HG02852 (cell line): ENCODE measurements at regions not wholly inside any gene's neighbourhood (a gene's known extent, or its start where the extent isn't known, plus 50 kb on each side); places are given as distances from the start of the nearest gene placed in this dataset.

ENCODE experiments used
- ATAC-seq: cut with Tn5 transposase; IDR thresholded peaks from one replicate; pipeline ENCODE4 v1.9.1; 2021; ENCODE audit warnings: mild to moderate bottlenecking, moderate library complexity; ENCODE audit not compliant: unreplicated experiment

DNA sequence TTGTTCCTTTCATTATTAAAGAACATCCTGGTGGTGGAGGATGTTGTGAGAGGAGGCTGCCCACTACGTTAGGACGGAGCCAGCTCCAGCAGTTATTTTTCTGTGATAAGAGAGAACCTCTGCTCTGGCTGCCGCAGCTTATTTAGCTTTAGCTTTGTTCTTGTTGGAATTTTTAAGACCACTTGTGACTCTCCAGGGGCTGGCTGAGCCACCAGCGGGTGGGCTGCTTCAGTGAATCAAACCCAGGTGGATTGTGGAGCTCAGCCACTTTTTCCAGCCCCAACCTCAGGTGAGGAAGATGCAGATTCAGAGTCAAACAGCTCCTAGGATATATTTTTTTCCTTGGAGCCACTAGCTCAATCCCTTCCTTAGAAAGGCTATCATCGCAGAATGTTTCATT, 83.1 kb upstream of the CTTNBP2NL start:
- ATAC-seq: no peak

DNA sequence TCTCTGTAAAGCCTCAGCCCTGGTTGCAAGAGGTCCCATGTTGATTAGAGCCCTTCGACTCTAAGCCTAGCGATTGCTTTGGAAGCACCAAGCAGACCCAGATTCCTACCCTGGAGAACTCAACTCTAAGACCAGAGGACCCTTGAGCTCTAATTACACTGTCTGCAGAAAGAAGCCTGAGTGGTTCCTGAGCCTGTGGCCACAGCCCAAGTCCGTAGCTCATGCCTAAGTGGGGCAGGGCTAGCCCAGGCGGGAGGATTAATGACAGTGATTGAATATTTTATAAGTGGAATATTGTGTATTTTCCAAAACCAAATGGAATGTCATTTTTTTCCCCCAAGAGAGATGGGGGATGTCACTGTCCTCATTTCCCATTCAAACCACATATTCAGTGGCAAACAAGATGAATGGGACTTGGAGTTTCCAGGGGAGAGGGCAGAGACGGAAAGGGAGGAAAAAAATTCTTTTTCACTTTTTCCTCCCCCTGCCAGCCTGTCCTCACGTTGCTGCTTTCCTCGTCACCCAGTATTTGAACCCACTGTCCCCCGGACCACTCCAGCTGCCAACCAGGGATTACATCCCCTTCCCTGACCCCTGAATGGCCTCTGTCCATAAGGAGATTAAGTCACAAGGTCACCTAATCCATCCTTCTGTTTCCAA, 79.6 kb upstream of the CTTNBP2NL start:
- ATAC-seq: no peak

DNA sequence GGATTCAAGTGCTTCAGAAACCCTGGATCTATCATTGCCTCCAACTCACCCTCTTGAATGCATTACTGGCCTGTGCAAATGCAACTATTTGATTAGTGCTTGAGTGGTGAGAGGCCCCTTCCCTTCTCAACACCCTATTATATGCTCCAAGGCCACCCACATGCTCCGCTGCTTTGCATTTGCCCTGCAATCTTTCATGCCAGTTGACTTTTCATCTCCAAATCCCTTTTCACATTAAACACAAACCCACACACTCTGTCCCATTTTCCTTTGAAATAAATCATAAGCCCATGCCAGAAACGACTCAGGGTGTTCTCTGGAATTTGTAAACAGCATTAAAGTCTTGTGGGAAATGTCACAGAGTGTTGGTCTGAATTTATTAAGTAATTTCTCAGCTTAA, 78.9 kb upstream of the CTTNBP2NL start:
- ATAC-seq: no peak

DNA sequence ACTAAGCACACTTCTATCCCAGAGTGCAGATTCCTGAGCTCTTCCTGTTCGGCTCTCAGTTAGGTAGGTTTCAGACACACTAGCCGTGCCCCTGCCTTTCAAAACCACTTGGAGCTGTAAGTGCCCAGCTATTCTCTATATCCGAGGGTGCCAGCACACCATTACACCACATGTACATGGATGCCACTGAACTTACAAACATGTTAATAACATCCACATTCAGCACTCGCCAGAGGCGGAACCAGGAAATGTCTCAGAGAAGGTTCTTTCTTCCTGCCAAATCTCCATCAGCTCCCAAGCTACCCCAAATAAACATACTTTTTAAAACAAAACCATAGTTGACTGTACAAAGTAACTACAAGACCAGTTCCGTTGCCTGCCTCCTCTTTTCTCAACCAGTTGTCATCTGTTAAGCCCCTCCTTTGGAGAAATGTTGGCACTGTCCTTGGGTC, 78.4 kb upstream of the CTTNBP2NL start:
- ATAC-seq: no peak

DNA sequence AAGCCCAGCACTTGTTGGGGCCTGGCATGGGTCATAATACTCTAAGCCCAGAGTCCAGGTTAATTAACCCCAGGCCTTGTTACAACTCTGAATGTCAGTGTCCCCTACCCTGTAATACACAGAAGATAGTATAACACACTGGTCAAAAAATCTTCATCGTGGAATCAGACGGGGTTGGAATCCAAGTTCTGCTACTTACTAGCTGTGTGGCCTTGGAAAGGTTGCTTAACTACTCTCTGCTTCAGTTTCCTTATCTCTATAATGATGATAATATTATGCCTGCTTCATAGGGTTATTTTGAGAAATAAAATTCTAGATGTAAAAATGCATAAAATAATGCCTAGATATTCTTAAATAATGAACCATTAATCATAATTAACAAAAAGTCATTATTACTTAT, 77.8 kb upstream of the CTTNBP2NL start:
- ATAC-seq: no peak

DNA sequence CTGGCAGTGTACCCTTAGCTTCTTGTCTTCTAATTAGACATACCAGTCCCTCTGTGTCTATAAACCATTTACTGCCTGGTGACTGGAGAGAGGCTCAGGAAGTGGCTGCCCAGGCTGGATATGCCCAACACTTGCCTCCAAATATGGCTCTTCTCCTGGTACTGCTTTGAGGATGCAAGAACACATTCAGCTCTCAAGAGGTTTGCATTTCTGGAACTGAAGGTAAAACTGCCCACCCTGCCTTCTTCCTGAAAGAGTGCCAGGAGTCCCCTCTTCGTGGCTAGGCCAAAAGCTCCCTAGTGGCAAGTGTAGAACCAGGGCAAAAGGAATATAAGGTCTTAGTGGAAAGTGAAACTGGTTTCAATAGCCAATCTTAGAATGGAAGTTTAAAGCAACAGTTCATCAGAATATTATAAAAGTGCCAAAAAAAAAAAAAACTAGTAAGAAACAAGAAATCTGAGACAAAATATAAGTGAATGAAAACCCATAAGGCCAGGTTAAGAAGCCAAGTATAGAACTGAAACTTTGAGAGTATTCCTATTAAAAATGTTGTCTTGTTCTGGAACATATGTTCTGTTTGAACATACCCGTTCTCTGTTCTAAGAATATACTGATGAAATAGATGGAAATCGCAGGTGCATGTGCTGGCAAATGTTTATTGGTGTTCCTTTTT, 77.2 kb upstream of the CTTNBP2NL start:
- no peak for ATAC-seq

DNA sequence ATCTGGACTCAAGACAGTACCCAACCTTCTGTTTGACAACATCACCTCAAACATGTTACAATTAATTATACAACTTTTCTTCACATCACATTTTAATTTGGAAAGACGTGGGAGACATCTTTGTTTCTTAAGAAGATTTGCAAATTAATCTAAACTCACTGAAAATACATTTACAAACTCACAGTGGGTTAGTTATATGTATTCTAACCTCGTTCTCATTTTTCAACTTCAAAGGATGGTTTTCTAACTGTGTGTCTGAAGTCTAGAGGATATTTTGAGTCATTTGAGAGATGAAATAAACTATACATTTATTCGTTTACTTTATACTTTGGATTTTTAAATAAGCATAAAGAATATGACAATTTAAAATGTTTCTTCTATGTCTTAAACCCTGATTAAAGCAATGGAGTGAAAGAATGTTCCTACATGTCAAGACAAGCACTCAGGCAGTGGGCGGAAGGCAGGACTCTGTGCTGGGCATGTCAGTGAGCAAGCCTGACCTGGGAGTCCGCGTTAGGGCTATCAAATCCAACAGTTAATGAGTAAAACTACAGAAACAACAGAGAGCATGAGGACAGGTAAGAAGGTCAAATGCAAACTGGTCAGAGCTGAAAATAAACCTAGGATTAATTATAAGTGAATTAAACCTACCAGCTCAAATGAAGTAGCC, 76.5 kb upstream of the CTTNBP2NL start:
- no peak for ATAC-seq

DNA sequence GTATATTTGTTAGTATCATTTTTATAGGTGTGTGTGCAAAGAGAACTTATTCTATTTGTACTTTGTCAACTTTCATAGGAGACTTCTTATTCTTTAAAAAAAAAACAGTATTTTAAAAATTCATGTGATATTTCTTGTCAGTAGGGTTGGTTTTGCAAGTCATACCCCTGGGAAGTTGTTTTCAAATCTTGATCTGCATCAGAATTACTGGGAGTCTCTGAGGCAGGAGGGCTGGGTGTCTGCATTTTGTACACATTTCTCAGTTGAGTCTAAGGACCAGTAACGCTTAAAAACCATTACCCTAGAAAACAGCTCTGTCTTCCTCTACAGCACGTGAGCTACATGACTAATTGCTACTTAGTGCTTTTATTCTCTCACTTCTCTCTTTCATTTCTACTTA, 76.0 kb upstream of the CTTNBP2NL start:
- ATAC-seq: no peak

DNA sequence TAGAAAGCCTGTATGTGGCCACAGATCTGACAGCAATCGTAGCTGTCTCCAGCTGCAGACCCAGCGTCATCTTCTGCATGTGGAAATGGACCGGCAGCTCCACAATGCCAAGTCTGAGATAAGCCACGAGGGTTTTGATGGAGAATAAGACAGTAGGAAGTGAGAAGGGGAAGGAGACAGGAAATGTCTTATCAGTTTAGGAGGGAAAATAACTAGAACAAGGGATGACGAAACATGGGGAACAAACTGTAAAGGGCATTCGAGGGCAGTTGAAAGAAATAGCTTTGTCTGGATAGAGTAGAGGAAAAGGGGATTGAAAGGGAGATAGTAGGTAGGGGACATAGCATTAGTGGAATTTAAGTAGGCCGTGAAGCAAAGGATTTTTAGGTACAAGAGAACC, 74.0 kb upstream of the CTTNBP2NL start:
- no peak for ATAC-seq

DNA sequence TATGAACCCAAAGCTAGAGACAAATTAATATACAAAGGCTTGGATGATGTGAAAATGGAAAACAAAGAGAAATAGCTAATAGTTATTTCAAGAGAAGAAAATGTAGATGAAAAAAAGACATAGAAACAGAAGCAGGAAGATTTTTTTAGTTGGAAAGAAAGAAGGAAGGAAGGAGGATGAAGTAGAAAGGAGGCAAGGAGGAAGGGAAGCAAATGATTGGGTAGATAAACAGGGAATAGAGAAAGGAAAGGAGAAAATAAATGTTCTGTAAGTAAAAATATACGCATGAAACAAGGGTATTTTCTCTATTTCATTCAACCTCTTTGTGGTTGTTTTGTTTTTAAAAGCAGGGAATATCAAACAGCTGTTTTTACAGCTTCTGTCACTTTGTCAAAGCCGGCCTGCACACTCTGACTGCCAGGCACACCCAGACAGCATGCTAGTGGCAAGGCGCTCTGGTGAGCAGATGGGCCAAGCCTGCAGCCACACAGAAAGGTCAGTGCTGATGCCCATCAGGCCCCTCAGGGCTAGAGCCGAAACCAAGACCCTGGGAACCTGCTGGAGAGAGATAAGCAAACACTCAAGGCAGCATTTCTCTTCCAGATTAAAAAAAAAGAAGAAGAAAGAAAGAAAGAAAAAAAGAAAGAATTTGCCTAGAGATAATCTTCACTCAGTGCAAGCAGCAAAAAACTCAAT, 72.9 kb upstream of the CTTNBP2NL start:
- no peak for ATAC-seq

DNA sequence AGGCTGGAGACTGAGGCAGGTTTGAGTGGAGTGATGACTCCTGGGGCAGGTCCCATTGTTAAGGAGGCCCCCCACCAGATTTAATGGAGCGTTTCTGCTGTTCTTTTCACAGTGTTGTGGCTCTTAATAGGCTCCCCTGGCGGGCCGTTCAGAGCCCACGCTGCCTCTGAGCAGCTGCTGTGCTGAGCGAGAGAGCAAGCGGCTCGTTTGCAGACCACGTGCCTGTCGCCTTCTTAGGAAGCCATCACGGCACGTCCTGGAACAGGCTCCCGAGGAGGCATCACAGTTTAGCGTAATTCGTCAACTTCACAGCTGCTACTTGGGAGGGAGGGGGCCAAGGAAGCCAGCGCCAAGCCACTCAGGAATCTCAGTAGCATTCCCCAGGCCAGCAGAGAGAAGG, 70.5 kb upstream of the CTTNBP2NL start:
- no peak for ATAC-seq

DNA sequence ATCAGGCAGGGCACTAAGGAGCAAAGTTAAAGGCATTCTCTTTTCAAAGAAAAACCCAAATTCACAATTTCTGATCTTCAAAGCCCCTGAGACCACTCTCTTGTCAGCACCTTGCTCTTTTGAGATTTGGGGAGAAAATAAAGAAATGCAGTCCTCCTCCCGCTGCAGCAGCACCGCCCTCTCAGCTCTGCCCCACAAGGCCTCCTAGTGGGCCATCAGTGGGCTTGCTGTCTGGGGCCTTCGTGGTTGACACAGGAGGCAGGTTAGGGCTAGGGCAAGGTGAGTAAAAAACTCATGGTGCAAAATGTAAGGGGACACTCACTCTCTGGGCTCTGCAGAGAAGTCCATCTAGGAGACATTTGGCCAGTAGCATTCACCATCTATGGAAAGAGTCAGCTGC, 67.4 kb upstream of the CTTNBP2NL start:
- ATAC-seq: no peak

DNA sequence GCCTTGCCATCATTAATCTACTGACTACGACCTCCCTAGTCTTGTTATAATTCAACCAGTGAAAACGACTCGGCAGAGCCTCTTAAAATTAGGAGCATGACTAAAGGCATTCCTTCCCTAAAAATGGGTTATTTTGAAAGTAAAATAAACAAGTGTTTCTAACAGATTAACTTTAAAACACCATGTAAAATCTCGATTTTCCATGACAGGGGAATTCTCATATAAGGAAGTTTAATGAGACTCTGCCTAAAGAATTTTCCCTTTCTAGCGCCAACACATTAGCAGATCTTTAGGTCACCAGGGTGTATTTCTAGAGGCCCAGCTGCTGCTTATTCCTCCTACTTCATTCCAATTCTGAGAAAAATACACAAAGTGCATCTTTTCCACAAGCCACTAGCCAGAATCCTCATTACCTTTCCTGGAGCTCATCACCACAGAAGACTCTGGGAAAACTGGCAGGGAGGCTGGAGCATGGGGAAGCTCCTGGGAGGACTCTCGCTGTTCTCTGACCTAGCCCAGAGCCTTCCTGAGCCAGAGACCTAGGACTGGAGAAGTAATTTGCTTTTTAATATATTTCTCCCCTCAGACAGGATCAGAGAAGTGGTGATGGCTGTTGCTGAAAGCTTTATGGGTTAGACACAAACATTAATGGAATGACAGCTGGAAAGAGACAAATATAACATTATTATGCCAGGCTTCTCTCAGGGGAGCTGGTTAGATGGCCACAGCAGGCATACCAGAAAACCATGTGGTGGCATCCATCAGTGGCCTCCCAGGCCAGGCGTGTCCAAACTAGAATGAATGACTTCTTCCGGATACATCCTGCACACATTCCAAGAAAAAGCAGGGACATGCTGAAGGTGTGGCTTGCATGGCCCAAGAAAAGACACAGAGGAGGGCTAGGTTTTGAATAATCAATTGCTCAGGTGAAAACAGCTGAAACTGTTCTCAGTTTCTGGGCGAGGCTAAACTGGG, 63.6 kb upstream of the CTTNBP2NL start:
- ATAC-seq: no peak

DNA sequence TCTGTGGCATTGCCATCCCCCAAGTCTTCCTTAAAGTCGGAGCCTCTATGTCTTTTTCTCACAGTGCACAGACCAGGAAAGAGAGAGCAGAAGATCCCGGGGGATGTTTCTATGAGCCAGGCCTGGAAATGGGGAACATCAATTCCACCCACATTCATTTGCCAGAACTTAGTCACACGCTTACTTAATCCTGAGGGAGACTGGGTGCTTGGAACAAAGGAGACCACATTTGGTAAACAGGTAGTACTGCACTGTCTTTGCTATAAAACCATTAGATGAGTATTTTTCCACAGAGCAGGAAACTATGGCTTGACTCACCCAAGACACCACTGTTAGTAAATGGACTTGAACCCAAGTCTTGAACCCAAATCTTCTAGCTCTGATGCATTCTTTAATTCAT, 60.7 kb upstream of the CTTNBP2NL start:
- ATAC-seq: no peak

DNA sequence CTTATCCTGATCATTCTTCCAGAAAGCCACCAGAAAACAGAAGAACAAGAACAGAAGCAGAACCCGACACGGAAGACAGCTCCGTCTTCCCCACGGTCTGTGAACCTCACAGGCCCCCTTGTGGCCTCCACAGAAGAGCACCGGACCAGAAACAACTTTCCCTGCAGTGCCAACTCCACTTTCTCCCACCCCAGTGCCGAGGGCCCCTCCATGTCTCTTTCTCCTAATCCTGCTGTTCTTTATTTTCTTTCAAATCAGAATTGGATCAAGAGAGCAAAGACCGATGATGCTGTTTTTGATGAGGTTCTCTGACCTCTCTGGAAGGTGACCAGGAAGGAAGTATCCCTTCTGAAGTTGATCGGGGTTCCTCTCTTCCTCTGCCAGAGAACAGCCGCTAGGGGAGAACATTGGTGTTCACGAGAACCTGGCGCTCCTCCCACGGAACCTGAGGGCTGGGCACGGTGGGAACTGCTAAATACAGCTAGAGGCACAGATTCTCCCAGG, 58.9 kb upstream of the CTTNBP2NL start:
- ATAC-seq: no peak

DNA sequence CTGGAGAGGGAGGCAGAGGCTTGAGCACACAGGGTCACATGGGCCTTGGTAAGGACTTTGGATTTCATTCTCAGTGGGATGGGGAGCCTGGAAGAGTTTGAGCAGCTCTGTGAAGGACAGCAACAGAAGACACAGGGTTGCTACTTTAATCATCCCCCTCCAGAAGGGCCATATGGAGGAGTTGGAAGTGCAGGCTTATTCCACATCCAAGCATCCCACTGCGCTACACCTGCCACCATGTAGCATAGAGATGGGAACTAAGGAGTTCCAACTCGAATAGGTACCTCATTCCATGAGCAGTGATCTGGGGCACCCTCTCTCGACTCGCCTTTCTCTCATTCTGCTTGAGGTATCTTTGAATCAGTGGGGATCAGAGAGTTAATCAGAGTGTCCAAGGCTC, 54.0 kb upstream of the CTTNBP2NL start:
- no peak for ATAC-seq

DNA sequence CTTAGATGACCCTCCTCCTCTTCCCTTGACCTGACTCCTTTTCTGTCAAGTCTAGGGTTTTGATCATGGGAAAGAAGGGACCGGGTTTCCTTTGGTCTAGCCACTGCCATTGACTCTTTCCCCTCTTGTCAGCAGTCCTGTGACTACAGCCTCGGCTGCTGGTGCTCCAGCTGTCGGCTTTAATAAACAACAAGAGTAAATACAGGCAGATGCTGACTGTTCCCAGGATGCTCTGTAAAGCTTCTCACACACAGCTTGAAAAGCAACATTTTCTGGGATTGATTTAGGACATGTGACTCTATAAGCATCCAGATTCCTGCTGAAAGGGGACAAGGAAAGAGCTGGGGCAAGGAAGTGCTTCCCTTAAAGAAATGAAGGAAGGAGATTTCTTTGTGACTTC, 53.5 kb upstream of the CTTNBP2NL start:
- ATAC-seq: no peak

DNA sequence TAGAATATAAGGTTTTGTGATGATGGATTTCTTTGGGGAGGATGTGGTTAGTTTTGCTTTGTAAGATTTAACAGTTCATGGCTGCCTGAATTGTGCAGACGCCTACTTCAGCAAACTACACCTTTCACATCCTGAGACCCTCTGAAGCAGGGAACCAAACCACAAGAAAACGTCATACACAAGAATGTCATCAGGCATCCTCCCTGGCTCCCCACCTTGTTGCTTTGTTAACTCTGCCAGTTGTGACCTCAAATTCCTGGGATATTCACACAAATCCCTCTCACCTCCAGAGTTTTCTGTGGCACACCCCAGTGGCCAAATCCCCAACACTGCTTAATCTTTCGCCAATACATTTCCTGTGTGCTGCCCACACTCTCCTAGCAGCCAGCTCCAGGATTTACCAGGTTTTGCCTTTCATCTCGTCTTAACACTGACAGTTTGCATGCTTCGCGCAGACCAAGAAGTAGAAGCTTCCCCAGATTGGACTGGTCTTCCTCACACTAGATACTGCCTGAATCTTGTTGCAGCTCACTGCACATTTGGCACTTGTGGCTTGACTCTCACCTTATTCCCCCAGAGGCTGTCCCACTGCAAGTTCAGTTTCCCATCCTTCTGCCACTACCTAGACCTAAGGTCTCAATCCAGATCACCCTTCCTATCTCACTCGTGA, 51.1 kb upstream of the CTTNBP2NL start:
- peak; percentile 48 for ATAC-seq
